ENCODE measurements at regions not wholly inside any gene's neighbourhood (a gene's known extent, or its start where the extent isn't known, plus 50 kb on each side); places are given as distances from the start of the nearest gene placed in this dataset.

DNA sequence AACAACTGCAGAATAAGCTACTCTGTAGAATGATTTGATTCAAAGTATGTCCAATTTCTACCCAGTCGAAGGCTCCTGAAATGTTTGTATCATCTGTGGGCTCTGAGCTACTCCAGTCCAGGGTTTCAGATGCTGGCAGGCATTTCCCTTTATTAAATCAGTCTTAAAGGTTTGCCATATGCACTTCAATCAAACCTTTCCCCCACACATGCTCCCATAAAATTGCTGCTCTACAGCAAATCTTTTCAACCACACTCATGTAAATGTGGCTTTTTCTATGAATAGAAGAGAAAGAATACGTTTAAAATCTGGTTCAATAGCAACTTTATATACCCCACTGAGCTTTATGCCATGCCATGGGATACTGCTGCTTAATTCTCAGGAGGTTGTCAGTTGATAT is 242.4 kb upstream of the MAP3K7 start:
- intact Hi-C loops (cut with micrococcal nuclease), result no loop called here
- 75% methylated on average over 1 of the region's 2 CpGs for WGBS (ENCODE audit: insufficient coverage)
- no peaks in the 10 kb centered on the region for H3K36me3 ChIP-seq (replicated peaks in 1 of 2; ENCODE audit: control insufficient read depth in 1 of 2, insufficient read depth in 2 of 2, low read length in 2 of 2)
- H3K9me3 ChIP-seq (replicated peaks in 1 of 2; ENCODE audit: control insufficient read depth in 1 of 2, insufficient read depth in 1 of 2, low read length in 2 of 2), result peaks cover 0 to 6% of the 10 kb centered on the region in 2 donors
- Mint-ChIP-seq H3K36me3 (no peaks in the 10 kb centered on the region), H3K4me3 (no peak overlapping the region), H3K27me3 (ENCODE audit: low read depth in 3 of 3) (peaks cover 0 to 1% (median 0%) of the 10 kb centered on the region in 3 donors), H3K9me3 (peaks cover 0 to 8% (median 4%) of the 10 kb centered on the region in 7 donors), H3K4me1 (no peaks in the 10 kb centered on the region), H3K27ac (no peak overlapping the region)
- no peaks in the 10 kb centered on the region for H3K27me3 ChIP-seq (ENCODE audit: control insufficient read depth in 2 of 2, insufficient read depth in 2 of 2, low read length in 2 of 2)
- no peaks in the 10 kb centered on the region for H3K4me1 ChIP-seq (ENCODE audit: control insufficient read depth in 1 of 2, insufficient read depth in 2 of 2, low read length in 2 of 2)
- no peak overlapping the region for H3K4me3 ChIP-seq (replicated peaks in 1 of 3; ENCODE audit: low read depth in 2 of 3, low read length in 3 of 3)
- no peak overlapping the region for H2AFZ ChIP-seq (ENCODE audit: insufficient read depth, low read depth, low read length, poor library complexity, severe bottlenecking)
- H3K4me2 ChIP-seq (replicated peaks; ENCODE audit: extremely low read depth, low read length, poor library complexity, severe bottlenecking), result no peak overlapping the region
- H3K9ac ChIP-seq (ENCODE audit: insufficient read depth, low read length, poor library complexity, severe bottlenecking), result no peak overlapping the region
- no peaks in the 10 kb centered on the region for H3K79me2 ChIP-seq (ENCODE audit: insufficient read depth, low read length)
- DNase-seq, result no peak
- TF ChIP-seq, protein P1, sequence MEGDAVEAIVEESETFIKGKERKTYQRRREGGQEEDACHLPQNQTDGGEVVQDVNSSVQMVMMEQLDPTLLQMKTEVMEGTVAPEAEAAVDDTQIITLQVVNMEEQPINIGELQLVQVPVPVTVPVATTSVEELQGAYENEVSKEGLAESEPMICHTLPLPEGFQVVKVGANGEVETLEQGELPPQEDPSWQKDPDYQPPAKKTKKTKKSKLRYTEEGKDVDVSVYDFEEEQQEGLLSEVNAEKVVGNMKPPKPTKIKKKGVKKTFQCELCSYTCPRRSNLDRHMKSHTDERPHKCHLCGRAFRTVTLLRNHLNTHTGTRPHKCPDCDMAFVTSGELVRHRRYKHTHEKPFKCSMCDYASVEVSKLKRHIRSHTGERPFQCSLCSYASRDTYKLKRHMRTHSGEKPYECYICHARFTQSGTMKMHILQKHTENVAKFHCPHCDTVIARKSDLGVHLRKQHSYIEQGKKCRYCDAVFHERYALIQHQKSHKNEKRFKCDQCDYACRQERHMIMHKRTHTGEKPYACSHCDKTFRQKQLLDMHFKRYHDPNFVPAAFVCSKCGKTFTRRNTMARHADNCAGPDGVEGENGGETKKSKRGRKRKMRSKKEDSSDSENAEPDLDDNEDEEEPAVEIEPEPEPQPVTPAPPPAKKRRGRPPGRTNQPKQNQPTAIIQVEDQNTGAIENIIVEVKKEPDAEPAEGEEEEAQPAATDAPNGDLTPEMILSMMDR (IDR thresholded peaks at IDR 0.05), result no peak
- H4K20me1 ChIP-seq (ENCODE audit: insufficient read depth, low read length), result no peaks in the 10 kb centered on the region
- H3K27ac ChIP-seq (ENCODE audit: low read depth in 1 of 2, low read length in 2 of 2), result no peak overlapping the region

DNA sequence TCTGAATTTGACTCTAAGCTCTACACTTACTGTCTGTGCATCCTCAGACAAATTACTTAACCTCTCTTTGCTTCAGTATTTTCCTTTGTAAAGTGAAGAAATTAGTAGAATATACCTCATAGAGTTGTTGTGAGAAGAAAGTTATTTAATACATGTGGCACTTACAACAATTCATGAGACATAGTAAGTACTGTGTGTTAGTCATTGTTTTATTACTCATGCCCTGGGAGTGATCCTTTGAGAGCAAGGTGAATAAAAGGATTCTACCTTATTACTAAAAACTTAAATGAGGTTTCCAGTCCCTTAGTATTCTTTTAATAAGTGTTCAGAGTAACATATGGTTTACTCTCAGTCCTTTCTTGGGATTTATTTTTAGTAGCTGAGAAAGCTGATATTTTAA is 233.6 kb upstream of the MAP3K7 start:
- Histone ChIP-seq H3K36me3 (replicated peaks in 1 of 2; ENCODE audit: control insufficient read depth in 1 of 2, insufficient read depth in 2 of 2, low read length in 2 of 2) (no peaks in the 10 kb centered on the region), H2AFZ (ENCODE audit: insufficient read depth, low read depth, low read length, poor library complexity, severe bottlenecking) (no peak overlapping the region), H3K79me2 (ENCODE audit: insufficient read depth, low read length) (no peaks in the 10 kb centered on the region), H3K27me3 (ENCODE audit: control insufficient read depth in 2 of 2, insufficient read depth in 2 of 2, low read length in 2 of 2) (no peaks in the 10 kb centered on the region), H3K4me1 (ENCODE audit: control insufficient read depth in 1 of 2, insufficient read depth in 2 of 2, low read length in 2 of 2) (no peaks in the 10 kb centered on the region), H3K27ac (ENCODE audit: low read depth in 1 of 2, low read length in 2 of 2) (no peak overlapping the region), H3K4me2 (replicated peaks; ENCODE audit: extremely low read depth, low read length, poor library complexity, severe bottlenecking) (no peak overlapping the region), H4K20me1 (ENCODE audit: insufficient read depth, low read length) (no peaks in the 10 kb centered on the region), H3K9ac (ENCODE audit: insufficient read depth, low read length, poor library complexity, severe bottlenecking) (no peak overlapping the region), H3K9me3 (replicated peaks in 1 of 2; ENCODE audit: control insufficient read depth in 1 of 2, insufficient read depth in 1 of 2, low read length in 2 of 2) (no peaks in the 10 kb centered on the region), H3K4me3 (replicated peaks in 1 of 3; ENCODE audit: low read depth in 2 of 3, low read length in 3 of 3) (no peak overlapping the region)
- H3K36me3 Mint-ChIP-seq, result no peaks in the 10 kb centered on the region
- TF ChIP-seq, protein P1 (IDR thresholded peaks at IDR 0.05), result no peak
- no peak overlapping the region for H3K4me3 Mint-ChIP-seq
- H3K27me3 Mint-ChIP-seq (ENCODE audit: low read depth in 3 of 3), result peaks cover 0 to 1% (median 0%) of the 10 kb centered on the region in 3 donors
- intact Hi-C loops (cut with micrococcal nuclease), result no loop called here
- peaks cover 0 to 4% (median 2%) of the 10 kb centered on the region in 7 donors for H3K9me3 Mint-ChIP-seq
- DNase-seq, result no peak
- no peak overlapping the region for H3K27ac Mint-ChIP-seq
- H3K4me1 Mint-ChIP-seq, result no peaks in the 10 kb centered on the region
